GM12872 (cell line): ENCODE measurements at regions not wholly inside any gene's neighbourhood (a gene's known extent, or its start where the extent isn't known, plus 50 kb on each side); places are given as distances from the start of the nearest gene placed in this dataset.

Source experiments
- CTCF ChIP-seq: IDR thresholded peaks from 3 replicates; pipeline ENCODE4 v1.5.1; 2011; ENCODE audit warnings: low read depth, mild to moderate bottlenecking, low read length, moderate library complexity; ENCODE audit not compliant: insufficient read depth

DNA sequence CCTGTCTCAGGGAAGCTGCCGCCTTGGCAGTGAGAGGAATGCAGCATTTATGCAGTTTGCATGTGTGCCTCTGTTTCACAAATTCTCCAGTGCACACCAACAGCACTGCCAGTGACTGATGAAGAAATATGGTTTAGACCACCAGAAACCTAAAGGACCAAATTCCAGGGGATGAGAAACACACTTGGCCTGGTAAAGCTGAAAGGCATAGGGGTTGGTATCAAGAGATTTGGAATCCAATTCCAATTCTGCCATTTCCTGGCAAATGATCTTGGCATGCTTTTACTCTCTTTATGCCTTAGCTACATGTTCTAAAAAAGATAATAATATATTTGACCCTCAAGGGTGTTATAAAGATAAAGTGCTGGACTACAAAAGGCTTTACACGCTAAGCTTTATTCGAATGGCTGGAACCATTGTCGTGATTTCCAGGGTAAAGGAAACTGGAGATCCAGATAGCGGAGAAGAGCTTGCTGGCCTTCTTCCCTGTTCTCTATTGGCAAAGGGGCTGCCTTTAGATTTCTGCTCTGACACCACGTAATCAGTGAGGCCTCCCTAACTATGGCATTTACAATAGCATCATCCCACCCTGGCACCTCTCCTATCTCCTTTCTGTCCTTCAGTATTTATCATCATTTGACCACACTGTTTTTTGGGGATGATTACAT is 359.8 kb upstream of the ASIC2 start:
- no peak for TF ChIP-seq CTCF

- no peak for TF ChIP-seq CTCF
Measured at GRCh38 chr17:33653399-33653788, 360.3 kb upstream of the ASIC2 start.

GRCh38 chr17:33657181-33657580 is 364.1 kb upstream of the ASIC2 start:
- TF ChIP-seq CTCF: no peak

DNA sequence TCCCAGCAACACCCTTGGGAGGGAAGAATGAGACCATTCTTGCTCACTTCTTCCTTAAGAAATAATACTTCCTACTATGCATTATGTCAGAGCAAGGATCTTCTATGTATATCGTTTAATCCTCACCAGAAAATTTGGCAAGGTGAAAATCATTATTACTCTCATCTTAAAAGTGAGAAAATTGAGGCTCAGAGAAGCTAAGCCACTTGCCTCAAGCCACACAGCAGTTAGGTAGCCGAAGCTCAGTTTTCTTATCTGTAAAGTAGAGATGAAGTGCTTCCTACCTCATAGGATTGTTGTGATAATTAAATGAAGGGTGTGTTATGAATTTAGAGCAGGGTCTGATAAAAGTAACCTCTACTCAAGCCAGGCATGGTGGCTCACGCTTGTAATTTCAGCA is 368.9 kb upstream of the ASIC2 start:
- TF ChIP-seq CTCF: no peak

DNA sequence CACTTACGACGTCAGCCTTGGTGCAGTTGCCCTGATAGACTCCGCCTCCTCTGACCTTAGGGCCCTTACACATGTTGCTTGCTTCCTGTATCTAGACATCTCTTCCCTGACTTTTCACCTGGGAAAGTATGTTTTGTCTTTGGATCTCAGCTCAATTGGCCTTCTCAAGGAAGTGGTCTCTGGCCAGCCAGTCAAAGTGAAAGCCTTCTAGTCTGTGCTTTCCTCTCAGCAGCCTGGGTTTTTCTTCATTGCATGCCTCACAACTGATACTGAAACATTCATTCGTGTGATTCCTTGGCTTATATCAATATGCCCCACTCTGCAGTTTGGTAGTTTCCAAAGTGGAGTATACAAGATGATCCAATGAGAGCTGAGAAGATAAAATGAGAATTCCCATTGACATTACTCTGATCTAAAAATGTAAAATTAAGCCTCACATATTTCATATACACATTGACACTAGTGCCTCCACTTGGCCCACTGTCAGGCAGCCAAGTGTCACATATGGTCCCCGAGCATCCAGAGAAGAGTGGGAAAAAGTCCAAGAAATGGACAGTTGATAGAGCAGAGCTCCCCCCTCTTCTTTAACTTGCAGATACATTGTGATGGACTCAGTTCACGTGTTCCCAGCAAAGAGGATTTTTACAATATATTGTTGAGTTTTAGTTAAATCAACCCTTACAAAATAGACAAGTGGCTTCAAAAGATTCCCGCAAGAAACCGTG is 371.2 kb upstream of the ASIC2 start:
- no peak for TF ChIP-seq CTCF

- no peak for TF ChIP-seq CTCF
Measured at GRCh38 chr17:33667052-33667509, 374.0 kb upstream of the ASIC2 start.

GRCh38 chr17:33667671-33668070 is 374.6 kb upstream of the ASIC2 start:
- TF ChIP-seq CTCF: no peak
